CD4-positive, alpha-beta T cell treated with Interleukin-1 beta for 1 hour (primary cell): ENCODE measurements at regions not wholly inside any gene's neighbourhood (a gene's known extent, or its start where the extent isn't known, plus 50 kb on each side); places are given as distances from the start of the nearest gene placed in this dataset.

Experiments
- DNase-seq, 2 donors: peaks; one replicate each; pipeline ENCODE4 v3.0.0-alpha.2; 2020 to 2022

DNA sequence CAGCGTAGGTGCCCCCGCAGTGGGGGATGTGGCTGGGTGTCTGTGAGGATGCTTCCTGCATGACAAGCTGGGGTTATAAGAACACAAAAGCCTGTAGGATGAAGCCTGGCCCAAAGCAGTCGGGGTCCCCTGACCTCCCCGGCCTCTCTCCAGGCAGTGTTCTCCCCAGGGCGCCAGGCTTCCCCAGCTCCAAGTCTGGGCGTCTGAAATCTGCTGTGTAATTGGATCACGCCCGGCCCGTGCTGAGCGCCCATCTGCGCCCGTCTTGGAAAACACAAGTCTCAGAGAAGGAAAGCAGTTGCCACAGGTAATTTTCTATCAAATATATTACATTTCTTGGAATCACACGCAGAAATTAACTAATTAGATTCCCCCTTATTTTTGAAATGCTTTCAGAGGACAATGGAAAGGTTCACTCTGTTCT, 233.3 kb downstream of the CTTN start:
- DNase-seq, result no peak

DNA sequence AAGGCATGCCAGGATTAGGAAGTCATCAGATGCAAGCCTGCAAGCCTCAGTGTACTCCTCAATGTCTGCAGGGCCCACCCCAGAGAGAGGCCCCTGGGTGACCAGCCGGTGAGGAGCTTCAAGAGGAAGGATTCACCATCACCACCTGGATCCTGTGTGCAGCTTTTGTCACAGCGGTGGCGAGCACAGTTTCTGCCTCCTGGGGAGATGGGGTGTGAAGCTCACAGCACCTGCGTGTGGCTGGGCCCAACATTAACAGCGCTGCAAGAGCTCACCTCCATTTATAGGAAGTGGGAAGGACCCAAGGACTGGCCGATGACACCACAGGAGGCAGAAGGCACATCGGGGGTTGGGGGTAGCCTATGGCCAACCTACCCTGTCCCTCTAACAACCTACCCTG, 235.3 kb downstream of the CTTN start:
- DNase-seq, result no peak

DNA sequence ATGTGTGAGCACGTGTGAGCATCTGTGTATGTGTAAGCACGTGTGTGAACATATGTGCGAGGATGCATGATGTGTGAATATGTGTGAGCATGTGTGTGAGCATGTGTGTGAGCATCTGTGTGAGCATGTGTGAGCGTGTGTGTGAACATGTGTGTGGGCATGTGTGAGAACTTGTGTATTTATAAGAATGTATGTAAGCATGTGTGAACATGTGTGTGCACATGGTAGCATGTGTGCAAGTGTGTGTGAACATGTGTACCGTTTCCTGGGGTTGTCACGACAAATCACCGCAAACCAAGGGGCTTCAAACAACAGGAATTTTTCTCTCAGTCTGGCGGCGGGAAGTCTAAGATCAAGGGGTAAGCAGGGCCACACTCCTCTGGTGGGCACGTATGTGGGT, 238.3 kb downstream of the CTTN start:
- no peak for DNase-seq

DNA sequence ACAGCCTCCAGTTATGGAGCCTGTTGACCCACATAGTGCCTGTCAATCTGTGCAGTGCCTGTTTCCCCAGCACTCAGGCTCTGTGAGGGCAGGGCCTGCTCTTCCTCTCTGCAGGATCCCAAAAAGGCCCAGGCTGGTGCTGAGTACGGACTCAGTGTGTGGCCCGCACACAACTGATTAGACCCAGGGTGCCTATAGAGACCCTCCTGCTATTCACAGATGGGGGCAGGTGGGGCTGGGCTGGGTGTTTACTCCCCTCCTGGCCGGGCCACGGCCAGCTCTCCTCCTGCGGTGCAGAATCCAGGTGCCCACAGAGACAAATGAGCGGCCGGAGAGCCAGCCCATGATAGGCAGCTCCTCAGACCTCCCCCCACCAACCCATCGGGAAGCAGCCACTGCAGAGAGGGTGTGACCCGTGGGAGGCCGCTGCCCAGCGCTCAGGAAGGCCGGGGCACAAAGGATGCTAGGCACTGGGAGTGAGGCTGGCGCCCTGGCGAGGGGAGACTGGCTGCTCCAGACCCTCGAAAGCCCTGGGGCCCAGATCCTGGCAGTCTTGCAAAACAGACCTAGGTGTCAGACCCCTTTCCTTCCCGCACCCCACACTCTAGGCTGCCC, 239.0 kb downstream of the CTTN start:
- no peak for DNase-seq

DNA sequence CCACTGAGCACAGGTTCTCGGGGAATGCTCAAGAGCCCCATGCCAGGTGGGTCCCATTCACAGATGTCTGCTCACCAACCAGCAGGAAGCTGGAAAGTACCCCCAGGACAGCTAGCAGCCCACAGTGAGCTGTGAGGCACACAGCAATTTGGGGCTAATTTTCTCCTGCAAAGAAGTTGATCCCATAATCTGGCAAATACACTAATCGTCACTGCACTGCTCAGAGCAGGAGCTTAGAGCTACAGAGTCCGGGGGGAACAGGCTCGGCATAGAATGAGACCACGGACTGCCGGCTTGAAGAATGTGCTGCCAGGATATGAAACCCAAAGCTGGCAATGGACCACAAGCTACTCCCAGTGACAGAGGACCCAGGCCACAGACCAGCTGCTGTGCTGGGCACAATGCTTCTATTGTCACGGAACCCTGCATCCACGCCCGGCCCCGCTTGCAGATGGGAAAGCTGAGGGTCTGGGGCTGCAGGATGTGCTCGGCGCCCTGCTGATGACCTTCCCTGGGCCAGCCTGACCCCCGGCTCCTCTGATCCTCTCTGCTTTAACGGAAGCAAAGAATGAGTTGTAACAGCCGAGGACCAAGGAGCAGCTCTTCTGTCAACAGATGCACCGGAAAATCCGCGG, 239.7 kb downstream of the CTTN start:
- no peak for DNase-seq

DNA sequence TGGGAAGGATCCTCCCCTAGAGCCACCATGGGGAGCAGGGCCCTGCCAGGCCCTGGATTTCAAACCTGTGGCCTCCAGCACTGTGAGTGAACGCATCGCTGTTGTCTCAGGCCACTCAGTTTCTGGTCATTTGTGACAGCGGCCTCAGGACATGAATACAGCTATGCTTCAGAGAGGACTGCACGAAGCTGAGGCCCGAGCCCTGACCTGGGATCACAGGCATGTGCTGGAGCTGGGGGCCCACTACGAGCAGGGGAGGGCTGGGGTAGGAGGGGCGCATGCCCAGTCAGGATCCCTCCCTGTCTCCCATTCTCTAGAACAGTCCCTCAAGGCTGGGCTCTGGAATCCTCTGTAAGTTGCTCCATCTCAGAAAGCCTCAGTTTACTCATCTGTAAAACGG, 242.1 kb downstream of the CTTN start:
- DNase-seq, result no peak

DNA sequence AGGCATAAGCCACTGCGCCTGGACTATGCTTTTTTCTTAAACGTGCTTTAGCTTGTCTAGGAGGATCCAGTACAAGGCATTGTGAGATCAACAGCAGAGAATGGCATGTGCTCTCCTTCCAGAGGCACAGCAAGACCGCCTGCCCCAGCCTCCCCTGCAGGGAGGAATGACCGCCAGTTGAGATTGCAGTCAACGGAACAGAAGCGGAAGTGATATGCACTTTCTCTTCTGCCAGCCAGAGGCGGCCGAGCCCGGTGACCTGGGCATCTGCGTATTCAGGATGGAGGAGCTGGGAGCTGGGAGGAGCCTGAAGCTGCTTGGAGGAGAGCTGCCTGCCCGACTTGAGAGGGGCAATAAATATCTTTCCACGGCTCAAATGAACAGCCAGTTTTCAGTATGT, 243.0 kb downstream of the CTTN start:
- peak in 1 of 2 donors; percentile 3 for DNase-seq

DNA sequence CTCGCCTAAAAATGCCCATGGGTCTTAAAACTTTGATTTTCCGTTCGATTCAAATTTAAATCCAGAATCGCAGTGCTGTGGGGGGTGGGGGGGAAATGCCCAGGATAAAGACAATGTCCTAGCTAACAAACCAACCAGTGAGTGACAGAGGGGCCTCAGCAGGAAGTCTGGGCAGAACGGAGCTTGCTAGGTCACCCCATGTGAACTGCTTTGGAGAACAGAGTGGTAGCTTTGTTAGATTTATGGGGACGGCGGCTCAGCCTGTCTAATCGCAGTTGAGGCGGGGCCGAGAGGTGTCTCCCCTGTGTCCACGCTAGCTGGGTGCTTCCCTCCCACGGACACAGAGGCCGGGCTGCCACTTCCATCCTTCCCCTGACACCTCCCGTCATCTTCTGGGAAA, 243.9 kb downstream of the CTTN start:
- DNase-seq, result no peak

DNA sequence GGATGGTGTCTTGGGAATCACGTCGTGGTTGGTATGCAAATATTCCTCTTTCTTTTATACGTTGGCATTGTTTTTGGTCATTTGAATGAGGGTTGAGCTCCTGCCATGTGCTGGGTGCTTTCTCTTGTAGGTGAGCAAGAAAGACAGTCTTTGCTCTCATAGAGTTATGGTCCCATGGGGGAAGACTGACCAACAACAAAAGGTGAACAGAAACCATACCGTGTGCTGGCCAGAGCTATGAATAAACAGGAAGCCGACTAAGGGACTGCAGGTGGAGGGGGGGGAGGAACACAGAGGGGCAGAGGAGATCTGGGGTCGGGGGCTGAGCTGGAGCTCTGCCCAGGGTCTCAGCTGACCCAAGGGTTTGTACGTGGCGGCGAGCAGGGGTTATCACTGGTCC, 245.3 kb downstream of the CTTN start:
- no peak for DNase-seq

DNA sequence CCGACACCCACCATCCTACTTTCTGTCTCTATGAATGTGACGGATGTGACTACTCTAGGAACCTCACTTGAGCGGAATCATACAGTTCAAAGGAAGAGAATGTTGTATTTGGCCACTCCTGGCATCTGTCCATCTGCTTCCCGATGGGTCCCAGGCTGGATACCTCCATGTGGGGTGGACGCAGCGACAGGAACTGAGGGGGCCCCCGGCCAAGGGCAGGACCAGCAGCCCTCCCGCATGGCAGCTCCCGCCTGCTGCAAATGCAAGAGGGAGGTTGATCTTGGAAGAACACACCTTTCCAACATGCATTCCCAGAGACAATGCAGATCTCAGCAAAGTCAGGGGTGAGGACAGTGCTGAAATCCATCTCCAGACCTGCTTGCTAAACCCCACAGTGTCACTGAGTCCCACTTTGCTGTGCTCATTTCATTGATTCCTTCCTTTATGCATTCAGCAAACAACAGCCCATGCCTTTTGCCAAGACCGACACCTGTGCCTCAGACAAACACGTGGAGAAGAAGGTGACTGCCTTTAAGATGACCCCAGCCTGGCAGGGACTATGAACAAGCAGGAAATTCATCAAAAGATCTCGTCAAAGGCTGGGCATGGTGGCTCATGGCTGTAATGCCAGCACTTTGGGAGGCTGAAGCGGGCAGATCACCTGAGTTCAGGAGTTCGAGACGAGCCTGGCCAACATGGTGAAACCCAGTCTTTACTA, 246.2 kb downstream of the CTTN start:
- no peak for DNase-seq

DNA sequence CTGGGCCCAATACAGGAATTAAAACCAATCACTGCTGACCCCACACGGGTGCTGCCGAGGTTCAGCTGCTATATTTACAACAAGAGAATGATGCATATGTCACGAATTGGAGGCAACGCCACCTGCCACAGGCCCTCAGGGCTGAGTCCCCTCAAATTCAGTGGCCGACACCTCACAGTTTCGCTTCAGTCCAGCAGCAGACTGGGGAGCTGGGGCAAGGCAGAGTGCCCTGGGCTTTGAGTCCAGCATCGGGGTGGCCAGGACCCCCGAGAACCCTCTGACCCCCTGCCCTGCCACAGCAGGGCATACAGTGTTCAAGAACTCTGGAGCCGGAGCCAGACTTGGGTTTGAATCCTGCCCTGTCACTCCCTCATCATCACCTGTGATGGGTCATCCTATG, 247.2 kb downstream of the CTTN start:
- no peak for DNase-seq

DNA sequence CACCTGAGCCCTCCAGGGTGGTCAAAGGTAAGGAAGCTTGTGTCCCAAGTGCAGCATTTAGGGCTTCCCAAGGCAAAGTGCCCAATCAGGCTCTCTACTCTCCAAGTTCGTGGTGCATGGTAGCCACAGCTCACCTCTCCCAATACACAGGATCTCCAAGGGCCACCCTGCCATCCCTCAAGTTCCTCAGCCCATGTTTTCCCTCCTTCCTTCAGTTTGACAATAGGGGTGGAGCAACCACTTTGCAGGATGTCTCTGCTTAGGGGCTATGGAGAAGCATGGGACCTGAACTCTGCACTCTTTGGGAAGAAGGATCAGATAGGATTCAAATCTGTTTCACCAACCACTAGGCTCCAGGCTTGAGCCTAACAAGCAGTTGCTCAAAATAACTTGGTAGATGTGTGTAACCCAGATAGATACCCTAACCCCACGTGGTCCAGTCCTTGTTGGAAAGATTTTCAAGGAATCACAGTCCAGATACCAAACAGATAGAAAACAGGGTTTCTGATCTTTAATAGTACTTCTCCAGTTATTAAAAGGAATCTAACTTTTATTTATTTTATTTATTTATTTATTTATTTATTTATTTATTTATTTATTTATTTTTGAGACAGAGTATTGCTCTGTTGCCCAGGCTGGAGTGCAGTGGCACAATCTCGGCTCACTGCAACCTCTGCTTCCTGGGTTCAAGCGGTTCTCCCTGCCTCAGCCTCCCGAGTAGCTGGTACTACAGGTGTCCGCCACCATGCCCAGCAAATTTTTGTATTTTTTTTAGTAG, 248.1 kb downstream of the CTTN start:
- DNase-seq, result no peak

DNA sequence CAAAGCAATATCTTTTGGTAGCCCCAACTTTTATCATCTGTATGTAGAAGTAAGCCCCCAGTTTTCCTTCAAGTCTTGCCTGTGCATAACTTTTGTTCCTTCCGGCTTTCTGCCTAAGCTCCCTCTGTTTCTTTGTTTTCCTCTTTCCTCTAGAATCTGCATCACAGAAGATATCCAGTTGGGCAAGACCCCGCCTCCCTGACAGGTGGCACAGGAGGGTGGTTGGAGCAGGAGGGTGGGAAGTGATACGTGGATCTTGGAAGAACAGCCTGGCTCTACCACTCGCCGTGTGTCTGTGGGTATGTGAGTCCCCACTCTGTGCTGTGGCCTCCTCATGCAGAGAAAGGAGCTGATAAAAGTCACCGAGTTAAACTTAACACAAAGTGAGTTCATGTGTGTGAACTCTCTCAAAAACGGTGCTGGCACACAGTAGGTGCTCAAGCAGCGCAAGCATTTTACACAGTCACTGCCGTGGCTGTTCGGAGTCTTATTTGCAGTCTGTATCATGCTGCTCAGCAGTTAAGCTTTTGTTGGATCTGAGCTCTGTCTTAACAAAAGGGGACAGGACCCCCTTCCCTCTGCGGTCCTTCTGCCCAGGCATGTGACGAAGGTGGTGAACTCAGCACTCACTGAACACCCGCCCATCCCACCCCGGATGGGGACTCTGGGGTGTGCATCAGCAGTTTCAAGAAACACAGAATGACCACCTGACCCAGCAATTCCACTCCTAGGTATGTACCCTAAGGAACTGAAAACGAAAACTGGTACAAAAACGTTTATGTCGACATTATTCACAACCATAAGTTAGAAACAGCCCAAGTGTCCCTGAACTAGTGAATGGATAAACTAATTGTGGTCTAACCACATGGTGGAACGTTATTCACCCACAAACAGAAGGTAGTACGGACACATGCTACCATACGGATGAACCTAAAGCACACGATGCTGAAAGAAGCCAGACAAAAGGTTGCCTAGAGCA, 249.1 kb downstream of the CTTN start:
- no peak for DNase-seq

DNA sequence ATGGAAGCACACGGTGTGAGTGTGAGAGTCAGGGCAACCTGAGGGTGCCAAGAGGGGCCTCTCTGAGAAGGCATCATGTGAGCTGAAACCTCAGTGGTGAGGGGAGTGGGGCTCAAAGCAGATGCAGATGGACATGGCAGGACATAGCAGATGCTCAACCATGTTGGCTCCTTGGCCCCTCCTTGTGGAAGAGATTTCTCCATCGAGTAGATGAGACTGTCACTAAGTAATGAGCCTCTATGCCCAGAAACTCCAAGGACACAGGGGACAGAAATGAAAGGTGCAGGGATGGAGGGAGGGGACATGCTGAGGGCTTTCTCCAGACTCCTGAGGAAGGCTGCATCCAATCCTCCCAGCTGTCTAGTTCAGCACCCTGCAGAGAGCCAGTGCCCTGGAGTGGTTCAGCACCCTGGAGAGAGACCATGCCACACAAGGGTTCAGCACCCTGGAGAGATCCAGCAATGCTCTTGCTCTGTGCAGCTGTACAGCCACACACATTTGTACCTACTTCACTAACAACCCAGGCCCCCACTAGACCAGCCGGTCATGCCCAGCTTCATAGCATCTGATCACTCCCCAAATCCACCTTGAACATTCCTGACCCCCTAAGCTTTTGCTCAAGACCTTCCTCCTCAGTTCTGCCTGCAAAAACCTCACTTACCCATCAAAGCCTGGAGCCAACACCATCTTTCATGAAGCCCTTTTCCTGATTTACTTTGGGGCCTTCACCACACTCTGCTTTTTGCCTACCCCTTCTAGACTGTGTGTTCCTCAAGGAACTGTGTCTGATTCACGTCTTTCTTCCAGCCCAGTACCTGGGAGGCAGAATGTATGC, 252.0 kb downstream of the CTTN start:
- DNase-seq, result peak in 1 of 2 donors; percentile 17

DNA sequence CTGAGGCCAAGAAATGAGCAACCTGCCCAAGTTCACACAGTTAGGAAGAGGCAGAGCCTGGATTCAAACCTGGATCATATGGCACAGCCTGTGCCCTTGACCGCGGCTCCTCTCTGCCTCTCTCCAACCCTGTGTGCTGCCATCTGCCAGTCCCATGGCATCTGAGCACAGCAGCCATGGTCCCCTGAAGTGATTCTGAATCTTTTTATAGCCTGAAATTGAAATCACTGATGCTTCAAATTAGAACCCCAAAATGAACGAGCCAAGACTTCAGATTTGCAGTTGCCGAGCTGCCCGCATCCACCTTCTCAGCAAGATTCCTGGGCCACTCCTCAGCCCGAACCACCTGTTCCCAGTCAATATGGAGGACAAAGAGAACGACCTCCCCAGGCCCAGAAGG, 252.7 kb downstream of the CTTN start:
- no peak for DNase-seq

DNA sequence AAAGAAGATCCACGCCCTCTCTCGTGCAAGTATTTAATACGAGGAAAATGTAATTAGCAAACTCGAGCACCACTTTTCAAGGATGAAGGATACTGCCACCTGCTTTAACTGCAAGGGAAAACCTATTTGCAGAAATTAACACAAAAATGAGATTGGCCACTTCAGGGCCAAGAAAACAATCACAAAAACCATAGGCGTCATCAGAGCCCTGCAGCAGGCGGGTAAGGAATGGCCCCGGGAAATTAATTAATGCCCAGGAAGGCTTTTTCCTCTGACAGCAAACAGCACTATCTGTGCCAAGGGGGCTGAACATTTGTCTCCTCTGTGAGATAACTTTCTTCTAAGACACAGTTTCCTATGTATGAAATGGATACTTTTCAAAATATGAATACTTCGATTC, 255.7 kb downstream of the CTTN start:
- DNase-seq, result no peak

DNA sequence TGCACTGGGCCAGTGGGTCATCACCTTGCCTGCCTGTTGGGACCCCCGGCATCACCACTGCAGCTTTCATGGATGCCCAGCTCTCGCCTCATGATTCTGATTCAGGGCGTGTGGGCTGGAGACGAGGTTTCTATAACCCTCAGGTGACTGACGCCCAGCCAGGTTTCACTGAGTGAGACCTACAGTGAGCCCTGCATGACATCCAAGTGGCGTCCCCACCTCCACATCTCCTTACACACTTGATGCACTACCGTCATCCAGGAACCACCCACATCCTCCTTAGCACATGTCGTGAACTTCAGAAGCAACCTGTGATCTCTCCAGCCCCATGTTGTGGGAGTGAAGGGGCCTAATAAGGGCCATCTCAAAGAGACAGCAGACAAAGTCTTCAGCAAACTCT, 257.5 kb downstream of the CTTN start:
- DNase-seq, result no peak

DNA sequence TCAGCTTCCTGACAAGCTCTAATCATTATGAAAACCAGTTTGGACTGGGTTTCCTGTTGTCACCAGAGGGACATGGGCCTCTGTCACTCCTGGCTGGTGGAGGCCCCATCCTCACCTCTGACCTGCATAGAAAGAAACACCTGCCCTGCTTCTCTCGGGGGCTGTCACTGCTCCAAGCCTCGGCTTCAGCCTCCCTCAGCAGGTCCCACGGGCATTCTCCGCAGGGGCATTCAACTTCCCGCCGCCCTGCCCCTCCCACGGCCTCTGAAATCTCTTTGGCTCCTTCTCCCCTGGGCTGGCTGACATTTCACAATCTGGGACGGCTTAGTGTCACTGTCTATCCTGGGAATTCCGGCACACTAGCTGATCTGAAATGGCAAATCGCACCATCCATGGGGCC, 257.9 kb downstream of the CTTN start:
- no peak for DNase-seq

DNA sequence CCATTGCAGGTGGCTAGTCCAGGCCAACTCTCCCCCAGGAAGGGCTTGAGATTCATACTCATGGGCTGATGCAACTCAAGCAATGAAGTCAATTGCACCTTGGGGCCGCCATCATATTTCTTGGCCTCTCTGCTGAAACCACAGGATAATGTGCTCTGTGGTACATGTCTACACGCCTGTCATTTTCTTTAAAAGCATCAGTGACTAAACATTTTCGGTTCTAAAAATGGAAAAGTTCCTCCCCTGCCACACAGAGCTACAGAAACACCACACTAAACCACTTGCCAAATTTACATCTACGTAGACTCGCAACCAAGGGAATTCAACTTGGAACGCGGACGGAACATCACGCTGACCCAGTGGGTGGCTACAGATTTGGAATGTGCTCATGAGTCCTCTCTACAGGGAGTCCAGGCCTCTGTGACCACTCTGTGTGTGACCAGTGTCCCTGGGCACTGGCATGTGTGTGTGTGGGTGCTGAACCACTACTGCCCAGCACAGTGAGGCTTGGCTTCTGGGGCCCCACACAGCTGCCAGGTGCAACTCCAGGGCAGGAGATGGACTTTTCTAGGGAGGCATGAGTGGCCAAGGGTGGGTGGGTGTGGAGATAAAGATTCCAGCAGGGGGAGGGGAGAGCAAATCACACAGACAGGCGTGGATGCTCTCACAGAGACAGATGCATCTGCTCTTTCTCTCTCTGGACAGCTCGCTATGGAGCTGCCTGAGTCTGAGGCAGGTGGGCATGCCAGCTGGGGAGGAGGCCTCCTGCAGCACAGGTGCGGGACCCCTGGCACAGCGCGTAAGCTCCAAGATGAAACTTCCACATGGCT, 261.9 kb downstream of the CTTN start:
- DNase-seq, result no peak

DNA sequence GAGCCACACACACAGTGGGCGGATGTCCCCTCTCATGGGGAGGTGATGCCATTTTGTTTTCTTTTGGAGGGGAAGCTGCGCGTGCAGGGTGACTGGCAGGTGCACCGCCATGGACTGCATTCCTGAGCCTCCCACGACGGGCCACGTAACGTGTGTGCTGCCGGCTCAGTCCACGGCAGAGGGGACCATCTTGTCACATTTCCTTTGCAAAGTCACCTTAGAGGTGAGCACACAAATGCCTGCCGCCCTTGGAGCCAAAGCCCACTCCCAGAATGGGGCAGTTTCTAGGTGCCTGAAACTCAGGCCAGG, 262.5 kb downstream of the CTTN start:
- DNase-seq, result no peak
